ENCODE measurements at regions not wholly inside any gene's neighbourhood (a gene's known extent, or its start where the extent isn't known, plus 50 kb on each side); places are given as distances from the start of the nearest gene placed in this dataset.
A peak's percentile ranks its signal among the peaks of the same experiment; 100 is the strongest.

DNA sequence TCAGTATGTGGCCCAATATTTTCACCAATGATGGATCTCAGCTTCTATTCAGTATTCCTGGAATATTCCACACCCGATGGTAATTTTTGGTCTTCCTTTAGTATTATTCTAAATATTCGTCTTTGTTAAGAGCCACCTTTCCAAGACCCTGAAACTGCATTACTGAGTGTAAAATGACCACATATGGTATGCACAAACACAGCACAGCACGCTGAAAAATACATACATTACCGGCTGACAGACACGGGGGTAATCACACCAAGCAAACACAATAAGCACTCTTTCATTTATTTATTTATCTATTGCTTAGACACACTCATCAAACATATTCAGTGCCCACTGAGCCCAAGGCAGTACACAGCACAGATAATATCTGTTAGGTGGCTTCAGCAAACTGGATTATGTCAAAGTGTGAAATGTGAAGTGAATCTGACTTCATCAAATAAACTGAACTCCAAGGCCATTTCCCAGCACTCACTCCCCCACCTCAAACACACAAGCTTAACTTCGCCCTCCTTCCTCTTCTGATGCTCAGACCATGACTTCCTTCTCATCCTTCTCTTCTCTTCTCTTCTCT lies 1637.8 kb upstream of the C9orf72 start:
- H3K4me1 ChIP-seq (ENCODE audit: control insufficient read depth, insufficient read depth, low read length), result no peaks in the 10 kb centered on the region
- Mint-ChIP-seq H3K27me3 (ENCODE audit: insufficient read depth) (peaks cover 48% of the 10 kb centered on the region), H3K36me3 (ENCODE audit: low read depth) (no peaks in the 10 kb centered on the region), H3K4me1 (peaks cover 15% of the 10 kb centered on the region), H3K27ac (no peak overlapping the region), H3K9me3 (no peaks in the 10 kb centered on the region), H3K4me3 (peak overlapping the region; percentile 75)
- no peaks in the 10 kb centered on the region for H3K36me3 ChIP-seq (ENCODE audit: control insufficient read depth, insufficient read depth, low read length)
- H3K4me3 ChIP-seq (ENCODE audit: low read length), result peak overlapping the region; percentile 86
- no peak overlapping the region for H3K9ac ChIP-seq (ENCODE audit: extremely low read depth, low read length, poor library complexity, severe bottlenecking)
- TF ChIP-seq, protein P1, sequence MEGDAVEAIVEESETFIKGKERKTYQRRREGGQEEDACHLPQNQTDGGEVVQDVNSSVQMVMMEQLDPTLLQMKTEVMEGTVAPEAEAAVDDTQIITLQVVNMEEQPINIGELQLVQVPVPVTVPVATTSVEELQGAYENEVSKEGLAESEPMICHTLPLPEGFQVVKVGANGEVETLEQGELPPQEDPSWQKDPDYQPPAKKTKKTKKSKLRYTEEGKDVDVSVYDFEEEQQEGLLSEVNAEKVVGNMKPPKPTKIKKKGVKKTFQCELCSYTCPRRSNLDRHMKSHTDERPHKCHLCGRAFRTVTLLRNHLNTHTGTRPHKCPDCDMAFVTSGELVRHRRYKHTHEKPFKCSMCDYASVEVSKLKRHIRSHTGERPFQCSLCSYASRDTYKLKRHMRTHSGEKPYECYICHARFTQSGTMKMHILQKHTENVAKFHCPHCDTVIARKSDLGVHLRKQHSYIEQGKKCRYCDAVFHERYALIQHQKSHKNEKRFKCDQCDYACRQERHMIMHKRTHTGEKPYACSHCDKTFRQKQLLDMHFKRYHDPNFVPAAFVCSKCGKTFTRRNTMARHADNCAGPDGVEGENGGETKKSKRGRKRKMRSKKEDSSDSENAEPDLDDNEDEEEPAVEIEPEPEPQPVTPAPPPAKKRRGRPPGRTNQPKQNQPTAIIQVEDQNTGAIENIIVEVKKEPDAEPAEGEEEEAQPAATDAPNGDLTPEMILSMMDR (conservative IDR thresholded peaks at IDR 0.05), result no peak
- WGBS, 2 experiments (ENCODE audit: insufficient coverage in 1 of 2, insufficient read length in 1 of 2), result 70 to 93% methylated on average over 3 to 6 of the region's 6 CpGs
- no peak overlapping the region for H3K27ac ChIP-seq (ENCODE audit: low read depth, low read length)
- no peak for DNase-seq
- H3K9me3 ChIP-seq (ENCODE audit: control insufficient read depth, low read length), result no peaks in the 10 kb centered on the region
- peaks cover 47% of the 10 kb centered on the region for H3K27me3 ChIP-seq (ENCODE audit: control insufficient read depth, insufficient read depth, low read length, poor library complexity, severe bottlenecking)

DNA sequence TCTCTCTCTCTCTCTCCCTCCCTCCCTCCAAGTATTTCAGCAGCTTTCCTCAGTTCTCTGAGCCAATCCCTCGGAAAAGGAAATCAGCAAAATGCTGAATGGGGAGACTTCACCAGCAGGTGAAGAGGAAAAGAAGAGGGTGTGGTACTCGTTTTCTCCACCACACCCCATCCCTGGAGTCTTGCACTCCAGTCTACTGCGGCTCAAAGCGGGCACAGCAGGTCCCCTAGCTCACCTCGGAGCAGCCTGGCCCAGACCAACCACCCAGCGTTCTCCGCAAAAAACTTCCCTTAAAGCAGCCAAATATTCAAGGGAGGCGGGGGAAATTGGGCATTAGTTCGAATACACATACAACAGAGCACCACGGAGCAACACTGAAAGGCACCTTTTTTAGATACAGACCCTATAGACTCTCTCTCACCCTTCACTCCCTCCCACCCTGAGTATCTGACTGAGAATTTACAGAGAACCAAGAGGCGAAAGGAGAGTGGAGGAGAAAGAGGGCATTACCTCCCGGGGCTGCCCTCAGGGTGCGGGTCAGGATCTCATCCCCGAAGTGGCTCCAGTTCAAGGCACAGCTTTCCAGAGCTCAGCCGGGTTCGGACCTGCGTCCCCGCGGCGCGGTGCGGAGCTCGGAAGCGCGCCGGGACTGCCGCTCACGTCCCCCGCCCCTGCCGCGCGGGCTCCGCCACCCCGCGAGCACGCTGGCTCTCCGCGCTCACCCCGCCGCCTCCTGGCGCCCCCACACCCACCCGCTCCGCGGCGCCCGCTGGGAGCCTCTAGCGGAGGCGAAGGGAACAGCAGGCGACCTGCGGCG lies 1638.5 kb upstream of the C9orf72 start:
- Mint-ChIP-seq H3K9me3 (no peaks in the 10 kb centered on the region), H3K4me1 (peaks cover 15% of the 10 kb centered on the region), H3K27ac (no peak overlapping the region), H3K36me3 (ENCODE audit: low read depth) (no peaks in the 10 kb centered on the region), H3K4me3 (peak overlapping the region; percentile 75), H3K27me3 (ENCODE audit: insufficient read depth) (peaks cover 55% of the 10 kb centered on the region)
- Histone ChIP-seq H3K27ac (ENCODE audit: low read depth, low read length) (no peak overlapping the region), H3K9me3 (ENCODE audit: control insufficient read depth, low read length) (no peaks in the 10 kb centered on the region), H3K36me3 (ENCODE audit: control insufficient read depth, insufficient read depth, low read length) (no peaks in the 10 kb centered on the region), H3K4me3 (ENCODE audit: low read length) (peak overlapping the region; percentile 86), H3K9ac (ENCODE audit: extremely low read depth, low read length, poor library complexity, severe bottlenecking) (peak overlapping the region; percentile 7), H3K4me1 (ENCODE audit: control insufficient read depth, insufficient read depth, low read length) (no peaks in the 10 kb centered on the region), H3K27me3 (ENCODE audit: control insufficient read depth, insufficient read depth, low read length, poor library complexity, severe bottlenecking) (peaks cover 54% of the 10 kb centered on the region)
- TF ChIP-seq, protein P1 (conservative IDR thresholded peaks at IDR 0.05), result peak; percentile 87
- 0 to 1% methylated on average over 26 to 51 of the region's 51 CpGs for WGBS, 2 experiments (ENCODE audit: insufficient coverage in 1 of 2, insufficient read length in 1 of 2)
- DNase-seq, result peak; percentile 88

DNA sequence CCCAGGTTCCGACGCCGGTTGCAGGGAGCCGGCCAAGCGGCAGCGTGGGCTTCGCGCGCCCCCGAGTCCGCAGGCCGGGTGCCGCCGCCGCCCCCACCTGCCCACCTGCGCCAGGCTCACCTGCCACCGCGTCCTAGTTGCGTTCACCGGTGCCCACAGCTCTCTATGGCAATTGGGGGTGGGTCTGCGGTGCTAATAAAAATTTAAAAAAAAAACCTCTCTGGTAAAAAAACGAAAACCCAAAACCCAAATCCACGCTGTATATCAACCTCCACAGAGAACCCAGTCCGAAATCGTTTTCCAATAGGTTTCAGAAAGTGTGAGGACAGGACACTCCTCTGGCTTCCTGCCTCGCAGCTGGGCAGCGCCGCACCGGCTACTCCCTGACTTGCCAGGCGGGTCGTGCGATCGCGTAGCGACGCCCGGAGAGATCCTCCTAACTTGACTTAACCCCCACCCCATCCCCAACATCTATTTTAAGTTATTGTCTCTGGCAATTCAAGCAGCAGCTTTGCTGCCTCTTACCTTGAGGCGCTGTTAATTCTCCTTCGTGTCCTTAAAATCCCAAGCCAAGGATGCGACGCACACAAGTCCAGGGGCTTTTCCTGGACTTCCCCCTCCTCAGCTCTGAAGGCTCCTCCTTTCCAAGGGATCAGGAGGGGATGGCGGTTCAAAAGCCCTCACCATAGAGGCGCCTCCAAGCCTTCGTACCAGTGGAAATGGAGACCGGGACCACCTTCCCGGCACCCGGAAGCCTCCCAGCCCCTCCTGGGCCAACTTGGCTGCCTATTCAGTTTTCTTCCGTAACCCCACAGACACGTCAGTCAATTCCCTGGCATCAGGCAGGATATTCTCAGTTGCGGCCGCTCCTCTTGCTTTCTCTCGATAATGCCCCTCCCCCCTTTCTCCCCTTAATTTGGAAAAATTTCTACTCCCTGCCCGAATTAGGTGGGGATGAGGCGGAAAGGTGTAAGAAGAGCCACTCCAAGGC lies 1639.4 kb upstream of the C9orf72 start:
- Mint-ChIP-seq H3K4me3 (peak overlapping the region; percentile 75), H3K9me3 (no peaks in the 10 kb centered on the region), H3K27ac (peak overlapping the region; percentile 88), H3K36me3 (ENCODE audit: low read depth) (no peaks in the 10 kb centered on the region), H3K27me3 (ENCODE audit: insufficient read depth) (peaks cover 60% of the 10 kb centered on the region), H3K4me1 (peaks cover 15% of the 10 kb centered on the region)
- Histone ChIP-seq H3K4me3 (ENCODE audit: low read length) (peak overlapping the region; percentile 86), H3K27ac (ENCODE audit: low read depth, low read length) (no peak overlapping the region), H3K36me3 (ENCODE audit: control insufficient read depth, insufficient read depth, low read length) (no peaks in the 10 kb centered on the region), H3K4me1 (ENCODE audit: control insufficient read depth, insufficient read depth, low read length) (no peaks in the 10 kb centered on the region), H3K27me3 (ENCODE audit: control insufficient read depth, insufficient read depth, low read length, poor library complexity, severe bottlenecking) (peaks cover 58% of the 10 kb centered on the region), H3K9ac (ENCODE audit: extremely low read depth, low read length, poor library complexity, severe bottlenecking) (no peak overlapping the region), H3K9me3 (ENCODE audit: control insufficient read depth, low read length) (no peaks in the 10 kb centered on the region)
- TF ChIP-seq, protein P1 (conservative IDR thresholded peaks at IDR 0.05), result peak; percentile 1
- DNase-seq, result peak; percentile 78
- WGBS, 2 experiments (ENCODE audit: insufficient coverage in 1 of 2, insufficient read length in 1 of 2), result 0% methylated on average over 18 to 54 of the region's 54 CpGs
